ENCODE measurements at regions not wholly inside any gene's neighbourhood (a gene's known extent, or its start where the extent isn't known, plus 50 kb on each side); places are given as distances from the start of the nearest gene placed in this dataset.

DNA sequence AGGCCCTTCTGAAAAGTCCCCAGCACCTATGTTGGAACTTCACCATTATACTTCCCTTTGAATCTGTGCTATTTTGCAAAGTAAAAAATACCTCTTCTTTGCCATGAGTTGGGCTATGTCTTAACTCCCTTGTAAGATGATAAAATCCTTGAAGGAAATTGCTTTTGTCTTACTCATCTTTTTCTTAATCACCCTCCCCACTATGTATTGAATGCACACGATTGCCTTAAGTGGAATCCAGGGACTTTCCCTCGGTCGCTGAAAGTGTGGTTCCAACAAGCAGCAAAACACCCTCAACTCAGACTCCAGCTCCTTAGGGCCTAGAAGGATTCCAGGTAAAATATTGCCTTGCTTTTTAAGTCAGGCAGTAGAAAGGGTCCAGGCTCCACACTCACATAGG is 173.2 kb upstream of the ARL4C start:
- TF ChIP-seq, protein P1, sequence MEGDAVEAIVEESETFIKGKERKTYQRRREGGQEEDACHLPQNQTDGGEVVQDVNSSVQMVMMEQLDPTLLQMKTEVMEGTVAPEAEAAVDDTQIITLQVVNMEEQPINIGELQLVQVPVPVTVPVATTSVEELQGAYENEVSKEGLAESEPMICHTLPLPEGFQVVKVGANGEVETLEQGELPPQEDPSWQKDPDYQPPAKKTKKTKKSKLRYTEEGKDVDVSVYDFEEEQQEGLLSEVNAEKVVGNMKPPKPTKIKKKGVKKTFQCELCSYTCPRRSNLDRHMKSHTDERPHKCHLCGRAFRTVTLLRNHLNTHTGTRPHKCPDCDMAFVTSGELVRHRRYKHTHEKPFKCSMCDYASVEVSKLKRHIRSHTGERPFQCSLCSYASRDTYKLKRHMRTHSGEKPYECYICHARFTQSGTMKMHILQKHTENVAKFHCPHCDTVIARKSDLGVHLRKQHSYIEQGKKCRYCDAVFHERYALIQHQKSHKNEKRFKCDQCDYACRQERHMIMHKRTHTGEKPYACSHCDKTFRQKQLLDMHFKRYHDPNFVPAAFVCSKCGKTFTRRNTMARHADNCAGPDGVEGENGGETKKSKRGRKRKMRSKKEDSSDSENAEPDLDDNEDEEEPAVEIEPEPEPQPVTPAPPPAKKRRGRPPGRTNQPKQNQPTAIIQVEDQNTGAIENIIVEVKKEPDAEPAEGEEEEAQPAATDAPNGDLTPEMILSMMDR (IDR thresholded peaks at IDR 0.05; ENCODE audit: low read depth, low read length): no peak
- no peak for TF ChIP-seq POLR2A (IDR thresholded peaks at IDR 0.05; ENCODE audit: extremely low read depth, insufficient read length)
